22Rv1 (cell line): ENCODE measurements at regions not wholly inside any gene's neighbourhood (a gene's known extent, or its start where the extent isn't known, plus 50 kb on each side); places are given as distances from the start of the nearest gene placed in this dataset.

ENCODE experiments used
- ZFX ChIP-seq: fragments of 450-650 bp; IDR thresholded peaks from 2 replicates; pipeline ENCODE4 v1.6.1; 2017; ENCODE audit warnings: antibody characterized with exemption, borderline replicate concordance
- TF ChIP-seq, protein P1 (sequence below): fragments of 450-650 bp; IDR thresholded peaks from 2 replicates; pipeline ENCODE4 v1.5.1; 2017; ENCODE audit warnings: mild to moderate bottlenecking

DNA sequence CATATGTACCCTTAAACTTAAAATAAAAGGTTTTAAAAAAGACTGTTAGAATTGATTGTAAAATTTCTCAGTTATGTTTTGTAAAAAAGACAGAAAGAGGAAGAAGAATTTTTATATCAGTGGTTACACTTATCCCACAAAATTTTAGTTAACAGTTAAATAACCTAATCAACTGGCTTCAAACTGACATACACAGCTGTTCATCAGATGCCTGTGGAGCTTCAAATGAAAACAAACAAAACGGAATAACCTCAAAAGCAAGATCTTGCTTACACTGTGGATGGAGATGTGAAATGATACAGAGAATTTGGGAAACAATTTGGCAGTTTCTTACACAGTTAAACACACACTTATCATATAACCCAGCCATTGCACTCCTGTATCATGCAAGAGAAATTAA, 521.0 kb downstream of the ETS1 start:
- TF ChIP-seq, protein P1, sequence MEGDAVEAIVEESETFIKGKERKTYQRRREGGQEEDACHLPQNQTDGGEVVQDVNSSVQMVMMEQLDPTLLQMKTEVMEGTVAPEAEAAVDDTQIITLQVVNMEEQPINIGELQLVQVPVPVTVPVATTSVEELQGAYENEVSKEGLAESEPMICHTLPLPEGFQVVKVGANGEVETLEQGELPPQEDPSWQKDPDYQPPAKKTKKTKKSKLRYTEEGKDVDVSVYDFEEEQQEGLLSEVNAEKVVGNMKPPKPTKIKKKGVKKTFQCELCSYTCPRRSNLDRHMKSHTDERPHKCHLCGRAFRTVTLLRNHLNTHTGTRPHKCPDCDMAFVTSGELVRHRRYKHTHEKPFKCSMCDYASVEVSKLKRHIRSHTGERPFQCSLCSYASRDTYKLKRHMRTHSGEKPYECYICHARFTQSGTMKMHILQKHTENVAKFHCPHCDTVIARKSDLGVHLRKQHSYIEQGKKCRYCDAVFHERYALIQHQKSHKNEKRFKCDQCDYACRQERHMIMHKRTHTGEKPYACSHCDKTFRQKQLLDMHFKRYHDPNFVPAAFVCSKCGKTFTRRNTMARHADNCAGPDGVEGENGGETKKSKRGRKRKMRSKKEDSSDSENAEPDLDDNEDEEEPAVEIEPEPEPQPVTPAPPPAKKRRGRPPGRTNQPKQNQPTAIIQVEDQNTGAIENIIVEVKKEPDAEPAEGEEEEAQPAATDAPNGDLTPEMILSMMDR, result no peak
- no peak for TF ChIP-seq ZFX
